ENCODE measurements at regions not wholly inside any gene's neighbourhood (a gene's known extent, or its start where the extent isn't known, plus 50 kb on each side); places are given as distances from the start of the nearest gene placed in this dataset.
"Not testable (repeated sequence)": the region's sequence is repeated elsewhere in the genome, so short reads cannot be mapped to it uniquely, and the experiment has no call there.

GRCh38 chr7:65317372-65317771 lies 56.3 kb upstream of the ZNF92 start:
- no peaks in the 10 kb centered on the region for H3K36me3 Mint-ChIP-seq (ENCODE audit: low read depth)
- no peak overlapping the region for H3K4me3 Mint-ChIP-seq
- H3K27me3 Mint-ChIP-seq: peaks cover 4% of the 10 kb centered on the region
- no peak overlapping the region for H3K27ac Mint-ChIP-seq
- no peaks in the 10 kb centered on the region for H3K4me1 Mint-ChIP-seq (ENCODE audit: low read depth)
- no peaks in the 10 kb centered on the region for H3K9me3 Mint-ChIP-seq

DNA sequence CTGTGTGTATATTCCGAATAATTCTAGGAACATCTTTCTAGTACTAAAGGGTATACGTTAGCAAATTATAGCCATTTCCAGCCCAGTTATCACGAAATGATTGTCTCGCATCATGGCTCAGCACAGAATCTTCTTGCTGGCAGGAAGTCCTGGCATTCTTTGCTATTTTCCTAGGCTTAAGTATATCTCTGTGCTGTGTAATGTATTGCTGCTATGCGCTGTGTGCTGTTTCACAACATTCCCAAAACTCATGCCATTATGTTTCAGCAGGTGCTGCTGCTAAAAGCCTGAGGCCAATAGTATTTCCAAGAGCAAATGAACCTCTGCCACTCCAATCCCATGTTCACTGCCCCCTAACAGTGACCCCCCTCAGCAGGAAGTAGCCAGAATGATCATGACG lies 62.9 kb upstream of the ZNF92 start:
- no peaks in the 10 kb centered on the region for H3K27me3 Mint-ChIP-seq
- no peaks in the 10 kb centered on the region for H3K9me3 Mint-ChIP-seq
- no peaks in the 10 kb centered on the region for H3K4me1 Mint-ChIP-seq (ENCODE audit: low read depth)
- H3K27ac Mint-ChIP-seq: no peak overlapping the region
- no peaks in the 10 kb centered on the region for H3K36me3 Mint-ChIP-seq (ENCODE audit: low read depth)
- no peak overlapping the region for H3K4me3 Mint-ChIP-seq

DNA sequence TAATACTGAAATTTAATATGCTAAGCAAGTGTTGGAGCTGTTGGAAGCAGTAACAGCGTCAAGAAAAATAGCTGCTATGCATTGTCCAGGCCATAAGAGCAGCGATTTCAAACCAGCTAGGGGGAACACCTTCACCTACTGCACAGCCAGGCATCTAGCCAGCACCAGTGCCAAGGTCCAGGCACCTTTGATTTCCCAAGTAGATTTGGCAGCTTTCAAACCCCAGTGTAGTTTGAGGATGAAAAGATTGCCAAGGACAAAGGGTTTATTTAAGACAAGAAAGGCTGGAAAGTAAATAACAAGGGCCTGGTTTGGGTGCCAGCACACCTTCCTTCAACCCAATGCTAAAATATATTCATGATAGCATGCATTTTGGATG lies 65.4 kb upstream of the ZNF92 start:
- Mint-ChIP-seq H3K27ac (no peak overlapping the region), H3K36me3 (ENCODE audit: low read depth) (no peaks in the 10 kb centered on the region), H3K4me1 (ENCODE audit: low read depth) (no peaks in the 10 kb centered on the region), H3K9me3 (no peaks in the 10 kb centered on the region), H3K27me3 (peaks cover 5% of the 10 kb centered on the region), H3K4me3 (no peak overlapping the region)

GRCh38 chr7:65307651-65308299 lies 65.9 kb upstream of the ZNF92 start:
- Mint-ChIP-seq H3K4me3 (no peak overlapping the region), H3K27ac (no peak overlapping the region), H3K27me3 (peaks cover 5% of the 10 kb centered on the region), H3K4me1 (ENCODE audit: low read depth) (no peaks in the 10 kb centered on the region), H3K9me3 (no peaks in the 10 kb centered on the region), H3K36me3 (ENCODE audit: low read depth) (no peaks in the 10 kb centered on the region)

DNA sequence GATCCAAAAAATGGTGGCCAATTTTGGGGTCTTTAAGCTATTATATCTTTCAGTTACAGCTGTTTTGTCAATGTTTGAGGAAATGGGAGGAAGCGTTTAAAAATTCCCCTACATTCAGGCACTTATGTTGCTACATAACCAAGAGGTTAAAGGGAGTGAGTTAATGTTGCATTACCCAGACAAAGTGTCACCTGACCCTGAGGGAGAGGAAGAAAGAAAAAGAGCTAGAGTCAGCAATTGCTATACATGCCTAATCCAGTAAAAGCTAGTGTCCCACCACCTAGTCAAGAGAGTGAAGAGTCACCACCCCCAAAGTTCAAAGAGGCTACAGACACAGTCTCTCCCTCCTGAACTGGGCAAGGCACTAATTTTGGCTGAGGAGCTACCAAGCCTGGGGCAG lies 69.5 kb upstream of the ZNF92 start:
- no peaks in the 10 kb centered on the region for H3K9me3 Mint-ChIP-seq
- no peak overlapping the region for H3K27ac Mint-ChIP-seq
- no peaks in the 10 kb centered on the region for H3K4me1 Mint-ChIP-seq (ENCODE audit: low read depth)
- H3K4me3 Mint-ChIP-seq: no peak overlapping the region
- peaks cover 8% of the 10 kb centered on the region for H3K27me3 Mint-ChIP-seq
- H3K36me3 Mint-ChIP-seq (ENCODE audit: low read depth): no peaks in the 10 kb centered on the region

DNA sequence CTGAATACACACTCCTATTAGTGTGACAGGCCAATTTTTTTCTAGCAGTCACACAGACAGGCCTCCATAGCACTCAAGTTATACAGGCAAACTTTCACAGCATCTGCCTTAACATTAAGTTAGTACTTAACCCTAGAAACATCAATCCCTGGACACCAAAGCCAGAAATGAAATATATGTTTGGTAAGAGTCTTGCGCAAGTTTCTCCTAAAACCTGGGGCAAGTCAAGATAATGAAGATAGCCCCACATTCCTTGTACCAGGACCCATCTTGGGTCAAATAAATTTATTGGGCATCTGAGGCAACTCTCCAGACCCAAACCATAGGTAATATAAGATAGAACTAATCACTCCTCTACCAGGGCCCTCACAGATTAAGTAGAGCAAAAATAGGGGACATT lies 70.8 kb upstream of the ZNF92 start:
- peaks cover 8% of the 10 kb centered on the region for H3K27me3 Mint-ChIP-seq
- no peak overlapping the region for H3K27ac Mint-ChIP-seq
- no peaks in the 10 kb centered on the region for H3K4me1 Mint-ChIP-seq (ENCODE audit: low read depth)
- no peaks in the 10 kb centered on the region for H3K36me3 Mint-ChIP-seq (ENCODE audit: low read depth)
- no peaks in the 10 kb centered on the region for H3K9me3 Mint-ChIP-seq
- no peak overlapping the region for H3K4me3 Mint-ChIP-seq

GRCh38 chr7:65301007-65301406 lies 72.6 kb upstream of the ZNF92 start:
- H3K27me3 Mint-ChIP-seq: peaks cover 8% of the 10 kb centered on the region
- no peak overlapping the region for H3K4me3 Mint-ChIP-seq
- H3K9me3 Mint-ChIP-seq: no peaks in the 10 kb centered on the region
- H3K4me1 Mint-ChIP-seq (ENCODE audit: low read depth): no peaks in the 10 kb centered on the region
- no peak overlapping the region for H3K27ac Mint-ChIP-seq
- no peaks in the 10 kb centered on the region for H3K36me3 Mint-ChIP-seq (ENCODE audit: low read depth)

DNA sequence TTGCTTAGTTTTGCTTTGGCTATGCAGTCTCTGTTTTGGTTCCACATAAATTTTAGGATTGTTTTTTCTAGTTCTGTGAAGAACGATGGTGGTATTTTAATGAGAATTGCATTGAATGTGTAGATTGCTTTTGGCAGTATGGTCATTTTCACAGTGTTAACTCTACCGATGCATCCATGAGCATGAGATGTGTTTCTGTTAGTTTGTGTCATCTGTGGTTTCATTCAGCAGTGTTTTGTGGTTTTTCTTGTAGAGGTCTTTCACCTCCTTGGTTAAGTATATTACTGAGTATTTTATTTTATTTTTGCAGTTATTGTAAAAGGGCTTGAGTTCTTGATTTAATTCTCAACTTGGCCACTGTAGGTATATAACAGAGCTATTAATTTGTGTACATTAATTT lies 78.2 kb upstream of the ZNF92 start:
- Mint-ChIP-seq H3K27me3 (peaks cover 6% of the 10 kb centered on the region), H3K4me3 (no peak overlapping the region), H3K27ac (no peak overlapping the region), H3K9me3 (no peaks in the 10 kb centered on the region), H3K36me3 (ENCODE audit: low read depth) (no peaks in the 10 kb centered on the region), H3K4me1 (ENCODE audit: low read depth) (no peaks in the 10 kb centered on the region)

DNA sequence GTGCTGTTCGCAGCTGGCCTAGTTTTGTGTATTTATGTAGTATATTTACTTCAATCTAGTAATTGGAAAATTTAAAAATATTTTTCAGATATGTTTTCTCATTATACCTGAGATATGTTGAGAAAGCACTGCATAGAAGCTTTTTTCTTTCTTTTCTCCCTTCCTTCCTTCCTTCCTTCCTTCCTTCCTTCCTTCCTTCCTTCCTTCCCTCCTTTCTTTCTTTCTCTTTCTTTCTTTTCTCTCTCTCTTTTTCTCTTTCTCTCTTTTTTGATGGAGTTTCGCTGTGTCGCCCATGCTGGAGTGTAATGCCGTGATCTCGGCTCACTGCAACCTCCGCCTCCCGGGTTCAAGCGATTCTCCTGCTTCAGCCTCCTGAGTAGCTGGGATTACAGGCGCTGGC lies 83.3 kb upstream of the ZNF92 start:
- H3K4me1 Mint-ChIP-seq (ENCODE audit: low read depth); H3K9me3 Mint-ChIP-seq; H3K4me3 Mint-ChIP-seq; H3K36me3 Mint-ChIP-seq (ENCODE audit: low read depth); H3K27me3 Mint-ChIP-seq; H3K27ac Mint-ChIP-seq: not testable (repeated sequence)

GRCh38 chr7:65287023-65287422 lies 86.6 kb upstream of the ZNF92 start:
- no peak overlapping the region for H3K27ac Mint-ChIP-seq
- peaks cover under 1% of the 10 kb centered on the region for H3K27me3 Mint-ChIP-seq
- H3K4me3 Mint-ChIP-seq: no peak overlapping the region
- H3K4me1 Mint-ChIP-seq (ENCODE audit: low read depth): no peaks in the 10 kb centered on the region
- no peaks in the 10 kb centered on the region for H3K36me3 Mint-ChIP-seq (ENCODE audit: low read depth)
- H3K9me3 Mint-ChIP-seq: no peaks in the 10 kb centered on the region

DNA sequence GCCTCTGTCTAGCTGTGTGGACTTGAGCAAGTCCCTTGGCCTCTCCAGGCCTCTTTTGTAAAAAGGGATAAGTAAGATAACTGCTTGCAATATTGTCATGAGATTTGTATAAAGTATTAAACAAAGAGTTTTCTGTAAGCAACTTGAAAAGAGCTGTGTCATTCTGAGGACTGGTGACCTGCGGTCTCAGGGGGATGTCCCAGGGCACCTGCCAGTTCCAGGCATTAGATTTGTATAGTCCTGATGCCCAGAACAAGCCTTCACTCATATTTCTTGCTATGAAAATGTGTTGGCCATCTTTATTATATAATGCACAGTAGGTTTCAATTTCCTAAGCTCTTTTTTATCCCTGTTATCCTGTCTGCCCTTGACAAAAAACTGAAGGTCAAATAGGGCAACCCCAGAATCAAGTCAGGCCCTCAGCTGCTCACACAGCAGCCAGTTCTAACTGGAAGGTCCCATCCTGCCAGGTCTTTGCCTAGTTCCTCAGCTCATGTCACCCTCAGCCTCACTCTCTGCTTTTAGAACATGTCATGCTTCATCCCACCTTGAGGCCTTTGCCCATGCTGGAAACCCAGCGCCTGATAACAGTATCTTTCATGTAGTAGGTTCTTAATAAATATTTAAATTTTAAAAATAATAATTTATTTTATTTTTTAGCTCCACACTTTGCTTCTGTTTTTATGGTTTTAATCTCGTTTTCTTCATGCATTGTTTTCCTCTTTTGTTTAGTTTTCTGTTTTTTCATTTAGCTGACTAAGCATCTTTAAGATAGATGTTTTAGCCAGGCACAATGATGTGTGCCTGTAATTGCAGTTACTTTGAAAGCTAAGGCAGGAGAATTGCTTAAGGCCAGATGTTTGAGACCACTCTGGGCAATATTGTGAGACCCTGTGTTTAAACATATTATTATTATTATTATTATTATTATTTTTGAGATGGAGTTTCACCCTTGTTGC lies 87.5 kb upstream of the ZNF92 start:
- H3K36me3 Mint-ChIP-seq (ENCODE audit: low read depth): no peaks in the 10 kb centered on the region
- no peak overlapping the region for H3K4me3 Mint-ChIP-seq
- H3K9me3 Mint-ChIP-seq: no peaks in the 10 kb centered on the region
- no peaks in the 10 kb centered on the region for H3K4me1 Mint-ChIP-seq (ENCODE audit: low read depth)
- H3K27me3 Mint-ChIP-seq: peaks cover 9% of the 10 kb centered on the region
- H3K27ac Mint-ChIP-seq: no peak overlapping the region

GRCh38 chr7:65285241-65285640 lies 88.4 kb upstream of the ZNF92 start:
- peaks cover 16% of the 10 kb centered on the region for H3K27me3 Mint-ChIP-seq

GRCh38 chr7:65279795-65280194 lies 93.9 kb upstream of the ZNF92 start:
- H3K27me3 Mint-ChIP-seq: peaks cover 37% of the 10 kb centered on the region
- H3K36me3 Mint-ChIP-seq (ENCODE audit: low read depth): peaks cover 10% of the 10 kb centered on the region

More at GRCh38 chr7:65285241-65285640, 88.4 kb upstream of the ZNF92 start:
- H3K4me1 Mint-ChIP-seq (ENCODE audit: low read depth); H3K36me3 Mint-ChIP-seq (ENCODE audit: low read depth); H3K4me3 Mint-ChIP-seq; H3K27ac Mint-ChIP-seq; H3K9me3 Mint-ChIP-seq: not testable (repeated sequence)

DNA sequence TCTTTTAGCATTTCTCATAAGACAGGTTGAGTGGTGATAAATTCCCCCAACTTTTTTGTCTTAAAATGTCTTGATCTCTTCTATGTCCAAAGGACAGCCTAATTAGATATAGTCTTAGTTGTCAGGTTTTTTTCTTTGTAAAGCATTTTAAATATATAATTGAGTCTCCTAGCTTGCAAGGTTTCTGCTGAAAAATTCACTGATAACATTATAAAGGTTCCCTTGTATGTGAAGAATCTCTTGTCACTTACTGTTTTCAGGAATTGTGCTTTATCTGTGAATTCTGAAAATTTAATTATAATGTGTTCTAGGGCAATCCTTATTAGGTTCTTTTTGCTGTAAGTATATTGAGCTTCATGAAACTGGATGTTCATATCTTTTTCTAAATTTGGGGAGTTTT lies 96.8 kb upstream of the ZNF92 start:
- Mint-ChIP-seq H3K9me3 (peaks cover 15% of the 10 kb centered on the region), H3K27ac (no peak overlapping the region), H3K4me3 (no peak overlapping the region), H3K36me3 (ENCODE audit: low read depth) (peaks cover 10% of the 10 kb centered on the region), H3K27me3 (peaks cover 56% of the 10 kb centered on the region), H3K4me1 (ENCODE audit: low read depth) (no peaks in the 10 kb centered on the region)

More at GRCh38 chr7:65279795-65280194, 93.9 kb upstream of the ZNF92 start:
- no peak overlapping the region for H3K27ac Mint-ChIP-seq
- peaks cover 12% of the 10 kb centered on the region for H3K9me3 Mint-ChIP-seq
- no peak overlapping the region for H3K4me3 Mint-ChIP-seq
- no peaks in the 10 kb centered on the region for H3K4me1 Mint-ChIP-seq (ENCODE audit: low read depth)

DNA sequence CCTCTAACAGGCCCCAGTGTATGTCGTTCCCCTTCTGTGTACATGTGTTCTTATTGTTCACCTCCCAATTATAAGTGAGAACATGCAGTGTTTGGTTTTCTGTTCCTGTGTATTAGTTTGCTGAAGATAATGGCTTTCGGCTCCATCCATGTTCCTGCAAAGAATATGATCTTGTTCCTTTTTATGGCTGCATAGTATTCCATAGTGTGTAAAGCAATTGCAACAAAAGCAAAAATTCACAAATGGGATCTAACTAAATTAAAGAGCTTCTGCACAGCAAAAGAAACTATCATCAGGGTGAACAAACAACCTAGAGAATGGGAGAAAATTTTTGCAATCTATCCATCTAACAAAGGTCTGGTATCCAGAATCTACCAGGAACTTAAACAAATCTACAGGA lies 102.2 kb upstream of the ZNF92 start:
- H3K27me3 Mint-ChIP-seq: peaks cover 76% of the 10 kb centered on the region
- not testable (repeated sequence) for H3K4me3 Mint-ChIP-seq; H3K27ac Mint-ChIP-seq; H3K36me3 Mint-ChIP-seq (ENCODE audit: low read depth); H3K9me3 Mint-ChIP-seq
- peaks cover 11% of the 10 kb centered on the region for H3K4me1 Mint-ChIP-seq (ENCODE audit: low read depth)
